ENCODE measurements at regions not wholly inside any gene's neighbourhood (a gene's known extent, or its start where the extent isn't known, plus 50 kb on each side); places are given as distances from the start of the nearest gene placed in this dataset.

DNA sequence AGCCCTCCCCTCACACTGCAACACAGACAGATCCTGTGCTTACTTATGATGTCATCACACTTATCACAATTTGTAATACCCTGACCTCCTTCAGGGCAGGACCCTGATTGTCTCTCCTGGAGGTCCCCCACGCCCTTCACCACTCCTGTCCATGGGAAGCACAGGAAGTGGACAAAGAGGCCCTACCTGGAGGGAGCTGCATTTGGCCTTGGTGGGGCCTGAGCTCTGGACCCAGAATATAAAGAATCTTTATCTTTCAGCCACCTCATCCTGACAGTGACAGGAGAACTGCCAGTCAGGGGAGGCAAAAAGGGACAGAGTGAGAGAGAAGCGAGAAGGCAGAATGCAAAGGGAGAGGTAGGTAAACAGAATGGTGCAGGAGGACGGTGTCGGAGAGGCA, 303.4 kb upstream of the N4BP1 start:
- TF ChIP-seq, protein P1, sequence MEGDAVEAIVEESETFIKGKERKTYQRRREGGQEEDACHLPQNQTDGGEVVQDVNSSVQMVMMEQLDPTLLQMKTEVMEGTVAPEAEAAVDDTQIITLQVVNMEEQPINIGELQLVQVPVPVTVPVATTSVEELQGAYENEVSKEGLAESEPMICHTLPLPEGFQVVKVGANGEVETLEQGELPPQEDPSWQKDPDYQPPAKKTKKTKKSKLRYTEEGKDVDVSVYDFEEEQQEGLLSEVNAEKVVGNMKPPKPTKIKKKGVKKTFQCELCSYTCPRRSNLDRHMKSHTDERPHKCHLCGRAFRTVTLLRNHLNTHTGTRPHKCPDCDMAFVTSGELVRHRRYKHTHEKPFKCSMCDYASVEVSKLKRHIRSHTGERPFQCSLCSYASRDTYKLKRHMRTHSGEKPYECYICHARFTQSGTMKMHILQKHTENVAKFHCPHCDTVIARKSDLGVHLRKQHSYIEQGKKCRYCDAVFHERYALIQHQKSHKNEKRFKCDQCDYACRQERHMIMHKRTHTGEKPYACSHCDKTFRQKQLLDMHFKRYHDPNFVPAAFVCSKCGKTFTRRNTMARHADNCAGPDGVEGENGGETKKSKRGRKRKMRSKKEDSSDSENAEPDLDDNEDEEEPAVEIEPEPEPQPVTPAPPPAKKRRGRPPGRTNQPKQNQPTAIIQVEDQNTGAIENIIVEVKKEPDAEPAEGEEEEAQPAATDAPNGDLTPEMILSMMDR (IDR thresholded peaks at IDR 0.05; ENCODE audit: poor library complexity, severe bottlenecking) = no peak
- no peaks in the 10 kb centered on the region for H3K36me3 ChIP-seq (ENCODE audit: low read depth)
- no peak overlapping the region for H3K4me3 ChIP-seq (ENCODE audit: severe bottlenecking)
- no peaks in the 10 kb centered on the region for H3K9me3 ChIP-seq (ENCODE audit: severe bottlenecking)
- H3K27ac ChIP-seq (ENCODE audit: poor library complexity, severe bottlenecking) = no peak overlapping the region
- H3K4me1 ChIP-seq (ENCODE audit: insufficient read depth, poor library complexity, severe bottlenecking) = peaks cover 6% of the 10 kb centered on the region
- DNase-seq (ENCODE audit: low spot score) (no peak), ATAC-seq (ENCODE audit: low read depth) (no peak)
- H3K27me3 ChIP-seq (ENCODE audit: insufficient read depth, poor library complexity, severe bottlenecking) = no peaks in the 10 kb centered on the region

DNA sequence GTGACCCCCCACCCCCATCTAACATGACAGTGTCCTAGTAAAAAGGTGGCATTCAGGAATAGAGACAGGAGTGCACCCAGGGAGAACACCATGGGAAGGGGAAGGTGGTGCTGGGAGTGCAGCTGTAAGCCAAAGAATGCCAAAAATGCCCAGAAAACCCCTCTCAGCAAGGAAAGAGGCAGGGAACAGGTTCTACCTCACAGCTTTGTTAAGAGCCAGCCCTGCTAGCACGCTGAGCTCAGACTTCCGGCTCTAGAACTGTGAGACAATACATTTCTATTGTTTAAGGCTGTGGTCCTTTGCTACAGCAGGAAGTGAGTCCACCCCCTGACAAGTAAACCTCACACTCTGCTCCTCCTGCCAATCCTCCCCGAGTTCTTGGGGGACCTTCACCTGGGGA, 302.4 kb upstream of the N4BP1 start:
- DNase-seq (ENCODE audit: low spot score) (no peak), ATAC-seq (ENCODE audit: low read depth) (no peak)
- TF ChIP-seq, protein P1 (IDR thresholded peaks at IDR 0.05; ENCODE audit: poor library complexity, severe bottlenecking) = no peak
- Histone ChIP-seq H3K4me1 (ENCODE audit: insufficient read depth, poor library complexity, severe bottlenecking) (no peaks in the 10 kb centered on the region), H3K9me3 (ENCODE audit: severe bottlenecking) (no peaks in the 10 kb centered on the region), H3K27ac (ENCODE audit: poor library complexity, severe bottlenecking) (no peak overlapping the region), H3K4me3 (ENCODE audit: severe bottlenecking) (no peak overlapping the region), H3K27me3 (ENCODE audit: insufficient read depth, poor library complexity, severe bottlenecking) (no peaks in the 10 kb centered on the region), H3K36me3 (ENCODE audit: low read depth) (no peaks in the 10 kb centered on the region)

DNA sequence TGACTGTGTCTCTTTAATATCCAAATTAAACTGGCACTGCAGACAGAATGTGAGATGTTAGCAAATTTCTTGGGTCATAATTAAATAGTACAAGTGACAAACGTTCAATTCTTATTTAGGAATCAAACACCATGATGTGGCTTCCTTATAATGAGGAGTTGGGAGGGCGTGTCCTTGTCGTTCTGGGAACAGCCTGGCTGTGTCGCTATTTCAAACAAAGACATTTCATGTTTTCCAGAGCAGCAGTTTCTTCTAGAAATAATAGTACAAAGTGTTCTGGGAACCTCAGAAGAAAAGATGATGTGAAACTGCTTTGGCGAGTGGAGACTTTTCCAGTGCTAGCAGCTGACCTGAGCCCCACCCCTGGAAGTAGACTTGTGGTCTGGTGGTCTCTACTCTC, 301.7 kb upstream of the N4BP1 start:
- no peaks in the 10 kb centered on the region for H3K4me1 ChIP-seq (ENCODE audit: insufficient read depth, poor library complexity, severe bottlenecking)
- ATAC-seq (ENCODE audit: low read depth) (no peak), DNase-seq (ENCODE audit: low spot score) (no peak)
- no peaks in the 10 kb centered on the region for H3K36me3 ChIP-seq (ENCODE audit: low read depth)
- H3K27me3 ChIP-seq (ENCODE audit: insufficient read depth, poor library complexity, severe bottlenecking) = no peaks in the 10 kb centered on the region
- H3K27ac ChIP-seq (ENCODE audit: poor library complexity, severe bottlenecking) = no peak overlapping the region
- TF ChIP-seq, protein P1 (IDR thresholded peaks at IDR 0.05; ENCODE audit: poor library complexity, severe bottlenecking) = no peak
- H3K9me3 ChIP-seq (ENCODE audit: severe bottlenecking) = no peaks in the 10 kb centered on the region
- H3K4me3 ChIP-seq (ENCODE audit: severe bottlenecking) = no peak overlapping the region

DNA sequence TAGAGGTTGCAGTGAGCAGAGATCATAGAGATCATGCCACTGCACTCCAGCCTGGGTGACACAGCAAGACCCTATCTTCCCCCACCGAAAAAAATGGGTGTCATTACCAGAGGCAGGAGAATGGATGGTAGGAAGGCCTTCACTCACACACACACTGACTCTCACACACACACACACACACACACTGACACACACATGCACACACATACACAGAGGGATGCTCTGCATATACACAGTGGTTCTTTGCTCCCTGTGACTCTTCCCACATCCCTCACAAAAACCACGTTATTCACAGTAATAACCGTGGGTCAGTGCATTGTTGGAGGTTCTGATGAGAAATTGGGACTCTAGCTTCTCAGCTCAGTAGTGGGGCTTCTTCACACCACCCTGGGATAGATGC, 300.2 kb upstream of the N4BP1 start:
- Histone ChIP-seq H3K36me3 (ENCODE audit: low read depth) (no peaks in the 10 kb centered on the region), H3K9me3 (ENCODE audit: severe bottlenecking) (no peaks in the 10 kb centered on the region), H3K27me3 (ENCODE audit: insufficient read depth, poor library complexity, severe bottlenecking) (no peaks in the 10 kb centered on the region), H3K4me1 (ENCODE audit: insufficient read depth, poor library complexity, severe bottlenecking) (no peaks in the 10 kb centered on the region), H3K27ac (ENCODE audit: poor library complexity, severe bottlenecking) (no peak overlapping the region), H3K4me3 (ENCODE audit: severe bottlenecking) (no peak overlapping the region)
- TF ChIP-seq, protein P1 (IDR thresholded peaks at IDR 0.05; ENCODE audit: poor library complexity, severe bottlenecking) = no peak
- ATAC-seq (ENCODE audit: low read depth) (no peak), DNase-seq (ENCODE audit: low spot score) (no peak)

DNA sequence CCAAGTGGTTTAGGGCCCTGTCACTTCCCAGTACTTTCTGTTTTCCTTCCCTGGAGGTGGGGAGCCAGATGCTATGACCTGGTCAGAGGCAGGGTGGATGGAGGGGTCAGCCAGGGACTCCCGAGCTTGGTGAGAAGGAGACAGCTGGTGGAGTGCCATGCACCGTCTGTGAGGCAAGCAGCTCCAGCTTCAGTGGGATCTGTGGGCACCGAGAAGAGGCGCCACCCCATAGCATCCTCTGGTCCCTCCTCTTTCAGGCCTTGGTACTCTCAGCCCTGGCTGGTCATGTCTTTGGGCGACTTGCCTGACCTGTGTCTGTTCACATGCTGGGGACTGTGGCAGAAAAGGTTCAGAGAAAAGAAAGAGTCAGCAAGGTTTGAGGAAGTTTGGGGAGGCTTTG, 299.3 kb upstream of the N4BP1 start:
- TF ChIP-seq, protein P1 (IDR thresholded peaks at IDR 0.05; ENCODE audit: poor library complexity, severe bottlenecking) = no peak
- Histone ChIP-seq H3K27ac (ENCODE audit: poor library complexity, severe bottlenecking) (no peak overlapping the region), H3K4me3 (ENCODE audit: severe bottlenecking) (no peak overlapping the region), H3K4me1 (ENCODE audit: insufficient read depth, poor library complexity, severe bottlenecking) (no peaks in the 10 kb centered on the region), H3K36me3 (ENCODE audit: low read depth) (no peaks in the 10 kb centered on the region), H3K27me3 (ENCODE audit: insufficient read depth, poor library complexity, severe bottlenecking) (no peaks in the 10 kb centered on the region), H3K9me3 (ENCODE audit: severe bottlenecking) (no peaks in the 10 kb centered on the region)
- no peak for ATAC-seq (ENCODE audit: low read depth)
- DNase-seq (ENCODE audit: low spot score) = no peak

Data from RWPE2 (cell line).